Fibroblast of lung (primary cell): ENCODE measurements at regions not wholly inside any gene's neighbourhood (a gene's known extent, or its start where the extent isn't known, plus 50 kb on each side); places are given as distances from the start of the nearest gene placed in this dataset.

Source experiments
- EZH2 ChIP-seq: IDR thresholded peaks from 2 replicates; pipeline ENCODE4 v1.5.1; 2012; ENCODE audit warnings: low read length, control low read depth, mild to moderate bottlenecking; ENCODE audit errors: missing control alignments
- TF ChIP-seq, protein P1 (sequence below), 2 donors: IDR thresholded peaks in 1 of 2; conservative IDR thresholded peaks in 1 of 2; 1 replicate in 1 of 2; 2 replicates in 1 of 2; pipeline ENCODE4 v1.5.1; 2011 to 2012; ENCODE audit warnings: low read length in 2 of 2, control low read depth in 1 of 2, inconsistent platforms in 1 of 2, low read depth in 1 of 2, mild to moderate bottlenecking in 1 of 2

DNA sequence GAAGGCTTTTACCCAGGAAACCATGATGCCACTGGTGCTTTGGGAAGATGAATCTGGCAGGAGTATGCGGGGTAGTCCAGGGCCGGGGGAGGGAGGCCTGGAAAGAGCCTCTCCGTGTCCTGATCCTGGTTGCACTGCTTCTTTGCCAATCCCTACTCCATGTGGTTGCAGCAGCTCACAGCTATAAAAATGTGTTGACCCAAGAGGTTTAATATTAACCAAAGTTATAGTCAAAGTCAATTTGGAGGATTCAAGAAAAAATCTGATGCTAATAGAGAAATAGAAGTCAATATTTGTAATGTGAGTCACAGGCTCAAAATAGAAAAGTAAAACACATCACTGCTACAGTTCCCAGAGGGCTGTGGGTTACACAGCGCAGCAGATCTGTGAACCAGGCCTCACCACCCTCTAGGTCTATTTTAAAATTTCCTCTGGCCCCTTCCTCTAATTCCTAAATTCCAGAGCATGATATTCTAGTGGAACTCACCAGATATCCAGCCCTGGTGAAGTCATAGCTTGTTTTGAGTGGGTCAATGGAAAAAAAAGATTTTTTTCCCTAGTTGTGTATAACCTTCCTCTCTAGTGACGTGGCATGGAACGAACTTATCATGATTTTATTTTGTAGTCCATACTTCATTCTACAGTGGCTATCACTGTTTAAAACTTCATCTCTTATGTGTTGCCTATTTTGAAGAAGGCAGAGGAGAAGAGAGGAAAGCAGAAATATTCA, 63.2 kb upstream of the BMP2 start:
- TF ChIP-seq, protein P1, sequence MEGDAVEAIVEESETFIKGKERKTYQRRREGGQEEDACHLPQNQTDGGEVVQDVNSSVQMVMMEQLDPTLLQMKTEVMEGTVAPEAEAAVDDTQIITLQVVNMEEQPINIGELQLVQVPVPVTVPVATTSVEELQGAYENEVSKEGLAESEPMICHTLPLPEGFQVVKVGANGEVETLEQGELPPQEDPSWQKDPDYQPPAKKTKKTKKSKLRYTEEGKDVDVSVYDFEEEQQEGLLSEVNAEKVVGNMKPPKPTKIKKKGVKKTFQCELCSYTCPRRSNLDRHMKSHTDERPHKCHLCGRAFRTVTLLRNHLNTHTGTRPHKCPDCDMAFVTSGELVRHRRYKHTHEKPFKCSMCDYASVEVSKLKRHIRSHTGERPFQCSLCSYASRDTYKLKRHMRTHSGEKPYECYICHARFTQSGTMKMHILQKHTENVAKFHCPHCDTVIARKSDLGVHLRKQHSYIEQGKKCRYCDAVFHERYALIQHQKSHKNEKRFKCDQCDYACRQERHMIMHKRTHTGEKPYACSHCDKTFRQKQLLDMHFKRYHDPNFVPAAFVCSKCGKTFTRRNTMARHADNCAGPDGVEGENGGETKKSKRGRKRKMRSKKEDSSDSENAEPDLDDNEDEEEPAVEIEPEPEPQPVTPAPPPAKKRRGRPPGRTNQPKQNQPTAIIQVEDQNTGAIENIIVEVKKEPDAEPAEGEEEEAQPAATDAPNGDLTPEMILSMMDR (conservative IDR thresholded peaks at IDR 0.05 in 1 of 2, IDR thresholded peaks at IDR 0.05 in 1 of 2; ENCODE audit: low read depth in 1 of 2, low read length in 2 of 2): no peak
- no peak for TF ChIP-seq EZH2
